ENCODE measurements at regions not wholly inside any gene's neighbourhood (a gene's known extent, or its start where the extent isn't known, plus 50 kb on each side); places are given as distances from the start of the nearest gene placed in this dataset.
A peak's percentile ranks its signal among the peaks of the same experiment; 100 is the strongest.
"Not testable (repeated sequence)": the region's sequence is repeated elsewhere in the genome, so short reads cannot be mapped to it uniquely, and the experiment has no call there.

- no peak for DNase-seq
Measured at GRCh38 chr18:76627444-76627843, 132.4 kb upstream of the ZNF516 start.

GRCh38 chr18:76626991-76627390, 131.9 kb upstream of the ZNF516 start:
- no peak for DNase-seq

- DNase-seq, result no peak
Measured at GRCh38 chr18:76622651-76623050, 127.6 kb upstream of the ZNF516 start.

GRCh38 chr18:76621782-76622495, 126.9 kb upstream of the ZNF516 start:
- no peak for DNase-seq

- DNase-seq, result no peak
Measured at GRCh38 chr18:76621226-76621625, 126.2 kb upstream of the ZNF516 start.

GRCh38 chr18:76620321-76621170, 125.5 kb upstream of the ZNF516 start:
- peak; percentile 37 for DNase-seq

GRCh38 chr18:76619621-76620315, 124.7 kb upstream of the ZNF516 start:
- no peak for DNase-seq

GRCh38 chr18:76619261-76619620, 124.2 kb upstream of the ZNF516 start:
- no peak for DNase-seq

- DNase-seq, result no peak
Measured at GRCh38 chr18:76618721-76619120, 123.7 kb upstream of the ZNF516 start.

- DNase-seq, result no peak
Measured at GRCh38 chr18:76616373-76616772, 121.3 kb upstream of the ZNF516 start.

- no peak for DNase-seq
Measured at GRCh38 chr18:76615065-76615733, 120.2 kb upstream of the ZNF516 start.

GRCh38 chr18:76613755-76614120, 118.7 kb upstream of the ZNF516 start:
- no peak for DNase-seq

GRCh38 chr18:76613053-76613754, 118.2 kb upstream of the ZNF516 start:
- no peak for DNase-seq

GRCh38 chr18:76611750-76612045, 116.7 kb upstream of the ZNF516 start:
- not testable (repeated sequence) for DNase-seq

GRCh38 chr18:76610933-76611749, 116.1 kb upstream of the ZNF516 start:
- DNase-seq, result no peak

GRCh38 chr18:76610012-76610411, 115.0 kb upstream of the ZNF516 start:
- no peak for DNase-seq

GRCh38 chr18:76605341-76605929, 110.4 kb upstream of the ZNF516 start:
- DNase-seq, result no peak

- no peak for DNase-seq
Measured at GRCh38 chr18:76604935-76605240, 109.8 kb upstream of the ZNF516 start.

- DNase-seq, result no peak
Measured at GRCh38 chr18:76604108-76604934, 109.3 kb upstream of the ZNF516 start.

GRCh38 chr18:76602191-76602590, 107.1 kb upstream of the ZNF516 start:
- DNase-seq, result no peak

GRCh38 chr18:76600076-76600475, 105.0 kb upstream of the ZNF516 start:
- DNase-seq, result not testable (repeated sequence)

All from 8988T (cell line).